Neuronal stem cell (in vitro differentiated cells): ENCODE measurements at regions not wholly inside any gene's neighbourhood (a gene's known extent, or its start where the extent isn't known, plus 50 kb on each side); places are given as distances from the start of the nearest gene placed in this dataset.

ENCODE experiments used
- DNase-seq: peaks from one replicate; pipeline ENCODE4 v3.0.0-alpha.2; 2013; ENCODE audit warnings: low spot score
- H2AFZ ChIP-seq: one replicate; pipeline ENCODE4 v1.6.1; 2013; ENCODE audit warnings: mild to moderate bottlenecking, low read length, inconsistent platforms
- H2AK5ac ChIP-seq: 2 replicates; pipeline ENCODE4 v1.6.1; 2013; ENCODE audit warnings: low read depth, mild to moderate bottlenecking, inconsistent platforms, low read length, moderate library complexity, mixed read lengths
- H2BK120ac ChIP-seq: 2 replicates; pipeline ENCODE4 v1.6.1; 2013; ENCODE audit warnings: low read depth, mild to moderate bottlenecking, inconsistent platforms, low read length, moderate library complexity, mixed read lengths
- H2BK12ac ChIP-seq: one replicate; pipeline ENCODE4 v1.6.1; 2013; ENCODE audit warnings: low read length, inconsistent platforms
- H2BK15ac ChIP-seq: 2 replicates; pipeline ENCODE4 v1.6.1; 2013; ENCODE audit warnings: mild to moderate bottlenecking, low read length, inconsistent platforms, mixed read lengths
- H2BK5ac ChIP-seq: one replicate; pipeline ENCODE4 v1.6.1; 2013; ENCODE audit warnings: inconsistent platforms, mild to moderate bottlenecking, low read length, moderate library complexity
- H3K14ac ChIP-seq: one replicate; pipeline ENCODE4 v1.6.1; 2013; ENCODE audit warnings: low read length, inconsistent platforms
- H3K18ac ChIP-seq: 2 replicates; pipeline ENCODE4 v1.6.1; 2013; ENCODE audit warnings: low read length, inconsistent platforms
- H3K23ac ChIP-seq: 2 replicates; pipeline ENCODE4 v1.6.1; 2013; ENCODE audit warnings: low read depth, mild to moderate bottlenecking, mixed read lengths, low read length, inconsistent platforms; ENCODE audit not compliant: poor library complexity
- H3K27ac ChIP-seq: replicated peaks from 3 replicates; pipeline ENCODE4 v1.5.1; 2013; ENCODE audit warnings: low read length, inconsistent platforms
- H3K27me3 ChIP-seq, 3 experiments: 2 replicates each; pipeline ENCODE4 v1.6.1; 2013; ENCODE audit warnings: low read length in 3 of 3, mild to moderate bottlenecking in 2 of 3, inconsistent platforms in 1 of 3, low read depth in 1 of 3, mixed read lengths in 1 of 3, moderate library complexity in 1 of 3; ENCODE audit not compliant: control insufficient read depth in 3 of 3, insufficient read depth in 3 of 3
- H3K36me3 ChIP-seq, 2 donors: replicated peaks in 1 of 2; 2 replicates each; pipeline ENCODE4 v1.6.1; 2013; ENCODE audit warnings: low read length in 2 of 2; ENCODE audit not compliant: control insufficient read depth in 2 of 2, insufficient read depth in 2 of 2
- H3K4ac ChIP-seq: 2 replicates; pipeline ENCODE4 v1.6.1; 2013; ENCODE audit warnings: inconsistent platforms, mild to moderate bottlenecking, low read length, moderate library complexity
- H3K4me1 ChIP-seq, 2 donors: 1 replicate in 1 of 2; 2 replicates in 1 of 2; pipeline ENCODE4 v1.6.1; 2013; ENCODE audit warnings: low read length in 2 of 2, low read depth in 1 of 2; ENCODE audit not compliant: control insufficient read depth in 2 of 2, insufficient read depth in 1 of 2
- H3K4me2 ChIP-seq: one replicate; pipeline ENCODE4 v1.6.1; 2013; ENCODE audit warnings: mild to moderate bottlenecking, low read length, inconsistent platforms; ENCODE audit not compliant: insufficient read depth, poor library complexity, severe bottlenecking
- H3K4me3 ChIP-seq, 2 donors: 2 replicates each; pipeline ENCODE4 v1.5.1; 2013; ENCODE audit warnings: low read length in 2 of 2, mild to moderate bottlenecking in 2 of 2, inconsistent platforms in 1 of 2, moderate library complexity in 1 of 2
- H3K79me1 ChIP-seq: one replicate; pipeline ENCODE4 v1.6.1; 2013; ENCODE audit warnings: low read depth, mild to moderate bottlenecking, inconsistent platforms, low read length, moderate library complexity
- H3K9ac ChIP-seq: one replicate; pipeline ENCODE4 v1.6.1; 2013; ENCODE audit warnings: mild to moderate bottlenecking, low read depth, low read length, inconsistent platforms; ENCODE audit not compliant: poor library complexity
- H3K9me3 ChIP-seq, 2 donors: replicated peaks in 1 of 2; 2 replicates each; pipeline versions ENCODE3 to v1.6.1; 2013; ENCODE audit warnings: low read length in 2 of 2, mild to moderate bottlenecking in 2 of 2, inconsistent platforms in 1 of 2, low read depth in 1 of 2, mixed read lengths in 1 of 2, moderate library complexity in 1 of 2; ENCODE audit not compliant: control insufficient read depth in 2 of 2, insufficient read depth in 1 of 2
- H4K8ac ChIP-seq: one replicate; pipeline ENCODE4 v1.6.1; 2013; ENCODE audit warnings: low read depth, mild to moderate bottlenecking, inconsistent platforms, low read length, moderate library complexity
- H4K91ac ChIP-seq: one replicate; pipeline ENCODE4 v1.6.1; 2013; ENCODE audit warnings: low read length, low read depth, mild to moderate bottlenecking, inconsistent platforms; ENCODE audit not compliant: poor library complexity
- WGBS, 2 donors: extraction: QIAGEN DNeasy Blood & Tissue Kit; methylation state at CpG; one replicate each; pipeline ENCODE4 v1.1.7; 2013; ENCODE audit warnings: missing lambda C conversion rate in 2 of 2, mixed read lengths in 1 of 2; ENCODE audit not compliant: insufficient read length in 2 of 2, insufficient replicate concordance in 1 of 2; ENCODE audit errors: extremely low coverage in 2 of 2; 5-methylcytosine and 5-hydroxymethylcytosine counted together

- Histone ChIP-seq H3K36me3 (no peaks in the 10 kb centered on the region), H3K9ac (no peak overlapping the region), H3K9me3 (no peaks in the 10 kb centered on the region), H3K4me2 (no peak overlapping the region), H2BK15ac (no peak overlapping the region), H3K23ac (no peak overlapping the region), H3K4me1 (no peaks in the 10 kb centered on the region), H3K14ac (no peak overlapping the region), H3K27me3 (no peaks in the 10 kb centered on the region), H2AK5ac (no peak overlapping the region), H3K4ac (no peak overlapping the region), H4K8ac (no peak overlapping the region), H4K91ac (no peak overlapping the region), H2BK5ac (no peak overlapping the region), H2BK12ac (no peak overlapping the region), H3K4me3 (no peak overlapping the region), H2BK120ac (no peak overlapping the region), H3K79me1 (no peaks in the 10 kb centered on the region), H2AFZ (no peak overlapping the region), H3K27ac (no peak overlapping the region), H3K18ac (no peak overlapping the region)
- no peak for DNase-seq
- whole genome bisulfite sequencing, 2 donors: no CpG with 5 or more reads among the region's 6 CpGs
Observed at GRCh38 chr5:106417566-106417965, 1253.2 kb downstream of the EFNA5 start.

GRCh38 chr5:106417163-106417562, 1253.6 kb downstream of the EFNA5 start:
- Histone ChIP-seq H3K4ac (no peak overlapping the region), H3K27ac (no peak overlapping the region), H2BK120ac (no peak overlapping the region), H3K27me3 (no peaks in the 10 kb centered on the region), H3K9ac (no peak overlapping the region), H3K36me3 (no peaks in the 10 kb centered on the region), H3K4me2 (no peak overlapping the region), H3K4me3 (no peak overlapping the region), H3K79me1 (no peaks in the 10 kb centered on the region), H3K9me3 (no peaks in the 10 kb centered on the region), H3K23ac (no peak overlapping the region), H4K91ac (no peak overlapping the region), H3K18ac (no peak overlapping the region), H2AFZ (no peak overlapping the region), H2AK5ac (no peak overlapping the region), H2BK15ac (no peak overlapping the region), H3K4me1 (no peaks in the 10 kb centered on the region), H4K8ac (no peak overlapping the region), H2BK5ac (no peak overlapping the region), H2BK12ac (no peak overlapping the region), H3K14ac (no peak overlapping the region)
- no peak for DNase-seq
- WGBS, 2 donors: no CpG with 5 or more reads among the region's 22 CpGs

- Histone ChIP-seq H3K4me2 (no peak overlapping the region), H3K9me3 (no peaks in the 10 kb centered on the region)
- no peak for DNase-seq
Observed at GRCh38 chr5:106415541-106415940, 1255.2 kb downstream of the EFNA5 start.

GRCh38 chr5:106414342-106414741, 1256.4 kb downstream of the EFNA5 start:
- no peaks in the 10 kb centered on the region for H3K79me1 ChIP-seq
- H2BK120ac ChIP-seq: no peak overlapping the region
- DNase-seq: no peak
- H2BK12ac ChIP-seq: no peak overlapping the region
- H4K8ac ChIP-seq: no peak overlapping the region
- no CpG with 5 or more reads among the region's 2 CpGs for WGBS, 2 donors
- no peaks in the 10 kb centered on the region for H3K9me3 ChIP-seq
- H2BK15ac ChIP-seq: no peak overlapping the region
- no peaks in the 10 kb centered on the region for H3K36me3 ChIP-seq
- H3K27me3 ChIP-seq: no peaks in the 10 kb centered on the region
- H3K4me3 ChIP-seq: no peak overlapping the region
- no peak overlapping the region for H3K14ac ChIP-seq
- H2BK5ac ChIP-seq: no peak overlapping the region
- H3K4me1 ChIP-seq: no peaks in the 10 kb centered on the region
- no peak overlapping the region for H3K23ac ChIP-seq
- no peak overlapping the region for H2AFZ ChIP-seq
- no peak overlapping the region for H3K27ac ChIP-seq
- no peak overlapping the region for H3K18ac ChIP-seq
- H4K91ac ChIP-seq: no peak overlapping the region
- H3K4ac ChIP-seq: no peak overlapping the region
- H3K4me2 ChIP-seq: no peak overlapping the region
- no peak overlapping the region for H3K9ac ChIP-seq
- H2AK5ac ChIP-seq: no peak overlapping the region

More at GRCh38 chr5:106415541-106415940, 1255.2 kb downstream of the EFNA5 start:
- H2AK5ac ChIP-seq: no peak overlapping the region
- no peak overlapping the region for H3K14ac ChIP-seq
- H2BK5ac ChIP-seq: no peak overlapping the region
- H3K79me1 ChIP-seq: no peaks in the 10 kb centered on the region
- H3K9ac ChIP-seq: no peak overlapping the region
- no peak overlapping the region for H3K23ac ChIP-seq
- H3K27me3 ChIP-seq: no peaks in the 10 kb centered on the region
- no peak overlapping the region for H2BK12ac ChIP-seq
- H2BK120ac ChIP-seq: no peak overlapping the region
- H3K4me1 ChIP-seq: no peaks in the 10 kb centered on the region
- no peak overlapping the region for H2BK15ac ChIP-seq
- H3K4ac ChIP-seq: no peak overlapping the region
- H4K8ac ChIP-seq: no peak overlapping the region
- H4K91ac ChIP-seq: no peak overlapping the region
- no CpG with 5 or more reads among the region's 4 CpGs for whole genome bisulfite sequencing, 2 donors
- H3K27ac ChIP-seq: no peak overlapping the region
- no peak overlapping the region for H3K18ac ChIP-seq
- no peaks in the 10 kb centered on the region for H3K36me3 ChIP-seq
- peak overlapping the region; percentile 3 for H2AFZ ChIP-seq
- H3K4me3 ChIP-seq: no peak overlapping the region
